HG03135 (cell line): ENCODE measurements at regions not wholly inside any gene's neighbourhood (a gene's known extent, or its start where the extent isn't known, plus 50 kb on each side); places are given as distances from the start of the nearest gene placed in this dataset.
"Not testable (repeated sequence)": the region's sequence is repeated elsewhere in the genome, so short reads cannot be mapped to it uniquely, and the experiment has no call there.

Experiments used
- ATAC-seq: cut with Tn5 transposase; IDR thresholded peaks from one replicate; pipeline ENCODE4 v1.9.1; 2021; ENCODE audit warnings: mild to moderate bottlenecking, moderate library complexity; ENCODE audit not compliant: unreplicated experiment

GRCh38 chr18:60209042-60209441 lies 163.5 kb downstream of the MC4R start:
- ATAC-seq: no peak

DNA sequence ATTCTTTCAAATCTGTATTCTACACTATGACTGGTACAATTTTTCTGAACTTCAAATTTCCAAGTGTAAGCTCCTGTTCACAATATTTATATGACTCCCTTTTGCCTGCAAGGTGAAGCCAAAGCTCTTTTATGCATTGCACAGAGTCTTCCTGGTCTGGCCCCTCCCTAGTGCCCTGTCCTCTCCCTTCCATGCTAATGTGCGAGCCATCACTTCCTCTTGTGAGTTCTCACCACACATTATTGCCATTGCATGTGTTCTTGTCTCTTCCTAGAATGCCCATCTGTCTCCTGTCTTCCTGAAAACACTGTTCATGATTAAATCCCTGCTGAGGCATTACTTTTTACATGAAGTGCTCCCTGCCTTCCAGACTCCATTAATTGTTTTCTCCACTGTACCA lies 169.9 kb downstream of the MC4R start:
- no peak for ATAC-seq

GRCh38 chr18:60200558-60200957 lies 172.0 kb downstream of the MC4R start:
- no peak for ATAC-seq

- ATAC-seq: no peak
Observed at GRCh38 chr18:60199505-60199904, 173.1 kb downstream of the MC4R start.

DNA sequence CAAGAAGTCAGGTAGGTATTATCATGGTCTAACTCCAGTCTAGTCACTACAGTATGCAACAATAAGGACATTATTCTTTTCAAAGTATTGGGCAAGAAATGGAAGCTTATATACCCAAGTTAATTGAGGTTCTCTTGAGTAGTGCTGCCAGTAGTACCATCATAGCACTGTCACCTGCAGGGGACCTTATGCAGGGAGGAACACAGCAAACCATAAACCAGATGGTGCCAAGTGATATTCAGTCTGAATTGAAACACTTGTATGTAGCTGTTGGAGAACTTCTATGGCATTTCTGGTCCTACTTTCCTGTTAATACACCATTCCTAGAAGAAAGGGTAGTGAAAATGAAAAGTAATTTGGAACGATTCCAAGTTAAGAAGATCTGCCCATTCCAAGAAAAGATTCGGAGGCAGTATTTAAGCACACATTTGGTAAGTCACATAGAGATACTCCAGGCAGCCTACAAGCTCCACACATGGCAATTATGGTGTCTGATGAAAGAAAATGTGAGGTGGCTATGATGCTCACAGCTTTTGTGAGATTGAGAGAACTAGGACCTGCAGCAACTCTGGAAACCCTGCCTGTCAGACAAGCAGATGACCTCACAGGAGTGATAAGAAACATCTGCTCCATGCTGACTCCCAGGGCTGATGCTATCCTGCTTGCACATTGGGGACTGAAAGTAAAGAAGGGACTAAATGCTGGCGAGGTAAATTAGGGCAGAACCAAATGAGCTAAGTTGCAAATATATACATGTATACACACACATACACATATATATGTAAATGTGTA lies 174.7 kb downstream of the MC4R start:
- no peak for ATAC-seq

DNA sequence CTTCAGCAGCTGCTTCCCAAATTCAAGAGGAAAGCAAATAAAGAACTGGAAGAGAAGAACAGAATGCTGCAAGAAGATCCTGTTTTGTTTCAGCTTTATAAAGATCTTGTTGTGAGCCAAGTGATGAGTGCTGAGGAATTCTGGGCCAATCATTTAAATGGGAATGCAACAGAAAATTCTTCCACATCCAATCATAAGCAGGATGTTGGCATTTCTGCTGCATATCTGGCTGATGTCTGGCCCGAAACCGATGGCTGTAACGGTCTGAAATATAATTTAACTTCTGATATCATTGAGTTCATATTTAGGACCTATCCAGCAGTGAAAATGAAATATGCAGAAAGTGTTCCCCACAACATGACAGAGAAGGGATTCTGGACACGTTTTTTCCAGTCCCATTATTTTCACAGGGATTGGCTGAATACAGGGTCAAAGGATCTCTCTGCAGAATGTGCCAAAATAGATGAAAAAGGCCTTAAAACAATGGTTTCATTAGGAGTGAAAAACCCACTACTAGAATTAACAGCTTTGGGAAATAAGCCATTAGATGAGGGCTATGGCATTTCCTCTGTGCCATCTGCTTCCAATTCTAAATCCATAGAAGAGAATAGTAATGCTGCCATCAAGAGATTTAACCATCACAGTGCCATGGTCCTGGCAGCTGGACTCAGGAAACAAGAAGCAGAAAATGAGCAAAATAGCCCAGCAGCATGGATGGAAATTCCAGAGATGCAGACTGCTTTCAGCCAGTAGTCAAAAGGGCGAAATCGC lies 175.6 kb downstream of the MC4R start:
- ATAC-seq: no peak

DNA sequence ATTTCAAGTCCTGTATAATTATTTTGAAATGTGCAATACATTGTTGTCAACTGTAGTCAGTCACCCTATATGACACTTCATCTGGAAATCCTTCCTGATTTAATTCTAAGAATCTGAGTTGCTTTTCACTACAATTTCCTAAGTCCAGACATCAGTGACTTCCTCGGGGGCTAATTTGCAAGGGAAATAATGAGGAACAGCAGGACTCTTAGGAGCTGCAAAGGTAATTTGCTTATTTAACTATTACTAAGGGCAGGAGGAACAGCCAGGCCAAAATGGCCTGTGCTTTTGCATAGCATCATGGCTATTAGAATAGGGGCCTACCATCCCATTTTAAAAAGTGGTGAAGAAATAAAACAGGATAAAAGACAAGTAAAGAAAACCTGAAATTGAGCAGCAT lies 178.8 kb downstream of the MC4R start:
- no peak for ATAC-seq

- no peak for ATAC-seq
Observed at GRCh38 chr18:60191926-60192325, 180.6 kb downstream of the MC4R start.

- no peak for ATAC-seq
Observed at GRCh38 chr18:60189856-60190255, 182.7 kb downstream of the MC4R start.

DNA sequence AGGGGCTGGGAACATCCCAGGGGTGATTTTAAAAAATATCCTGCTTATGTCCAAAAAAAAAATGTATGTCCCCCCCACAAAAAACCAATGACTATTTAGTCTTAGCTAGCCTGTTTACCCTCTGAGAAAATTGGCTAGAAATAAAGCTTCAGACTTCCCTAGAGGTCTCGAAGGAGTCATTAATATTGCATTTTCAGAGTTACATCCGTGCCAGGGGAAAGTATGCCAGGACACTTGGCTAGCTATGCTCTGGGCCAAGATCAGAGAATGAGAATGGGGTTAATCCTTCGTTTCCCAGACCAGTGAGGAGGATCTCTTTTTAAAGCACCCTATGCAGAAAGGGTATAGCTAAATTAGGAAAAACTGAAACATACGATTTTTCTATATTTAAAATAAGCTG lies 183.6 kb downstream of the MC4R start:
- no peak for ATAC-seq

GRCh38 chr18:60182223-60182622 lies 190.4 kb downstream of the MC4R start:
- ATAC-seq: no peak

DNA sequence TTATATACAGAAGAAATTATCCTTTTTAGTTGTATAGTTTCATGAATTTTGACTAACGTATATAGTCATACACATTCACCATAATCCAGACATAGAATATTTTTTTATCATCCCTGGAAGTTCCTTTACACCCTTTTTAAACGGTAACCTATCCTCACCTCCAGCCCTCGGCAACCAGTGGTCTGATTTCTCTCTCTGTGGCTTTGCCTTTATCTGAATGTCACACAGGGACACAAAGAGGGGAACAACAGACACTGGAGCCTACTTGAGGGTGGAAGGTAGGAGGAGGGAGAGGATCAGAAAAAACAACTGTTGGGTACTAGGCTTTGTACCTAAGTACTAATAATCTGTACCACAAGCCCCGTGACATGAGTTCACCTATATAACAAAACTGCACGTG lies 191.9 kb downstream of the MC4R start:
- no peak for ATAC-seq

GRCh38 chr18:60178224-60178623 lies 194.4 kb downstream of the MC4R start:
- not testable (repeated sequence) for ATAC-seq

GRCh38 chr18:60176259-60176658 lies 196.3 kb downstream of the MC4R start:
- no peak for ATAC-seq

DNA sequence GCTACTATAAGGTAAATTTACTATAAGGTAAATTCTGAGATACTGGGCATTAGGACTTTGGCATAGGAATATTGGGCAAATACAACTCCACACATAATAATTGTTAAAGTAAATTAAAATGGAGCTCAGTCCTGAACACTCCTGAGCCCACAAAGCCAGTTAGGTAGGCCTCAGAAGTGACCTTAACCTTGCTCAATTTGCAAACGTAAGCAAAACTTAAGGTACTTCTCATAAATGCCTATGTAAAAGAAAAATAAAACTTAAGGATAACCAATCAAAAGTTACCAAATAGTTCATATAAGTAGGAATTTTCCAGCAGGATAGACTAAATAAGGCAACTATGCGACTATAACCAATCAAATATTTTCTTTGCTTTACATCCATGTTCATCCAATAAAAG lies 197.7 kb downstream of the MC4R start:
- ATAC-seq: no peak

- ATAC-seq: no peak
Observed at GRCh38 chr18:60172030-60172429, 200.5 kb downstream of the MC4R start.

DNA sequence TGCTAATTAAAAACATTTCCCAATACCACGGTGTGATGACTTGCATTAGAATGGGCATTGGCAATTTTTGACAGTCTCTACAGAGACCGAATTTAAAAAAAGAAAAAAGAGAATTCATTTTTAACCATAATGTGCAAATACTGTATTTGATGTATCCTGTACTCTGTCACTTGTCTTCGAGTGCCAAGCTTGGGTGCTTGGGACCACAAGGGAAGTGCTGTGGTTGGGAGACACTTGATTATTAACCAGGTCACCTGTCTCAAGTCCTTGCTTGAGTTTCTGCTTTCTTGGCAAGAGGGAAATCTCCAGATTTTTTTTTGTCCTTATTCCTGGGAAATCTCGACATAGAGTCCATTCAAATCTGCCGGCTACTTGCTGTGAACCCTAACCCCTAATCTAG lies 209.0 kb downstream of the MC4R start:
- ATAC-seq: peak; percentile 91

GRCh38 chr18:60162388-60162787 lies 210.2 kb downstream of the MC4R start:
- ATAC-seq: no peak

GRCh38 chr18:60157810-60158209 lies 214.8 kb downstream of the MC4R start:
- no peak for ATAC-seq

- no peak for ATAC-seq
Observed at GRCh38 chr18:60153376-60153775, 219.2 kb downstream of the MC4R start.

DNA sequence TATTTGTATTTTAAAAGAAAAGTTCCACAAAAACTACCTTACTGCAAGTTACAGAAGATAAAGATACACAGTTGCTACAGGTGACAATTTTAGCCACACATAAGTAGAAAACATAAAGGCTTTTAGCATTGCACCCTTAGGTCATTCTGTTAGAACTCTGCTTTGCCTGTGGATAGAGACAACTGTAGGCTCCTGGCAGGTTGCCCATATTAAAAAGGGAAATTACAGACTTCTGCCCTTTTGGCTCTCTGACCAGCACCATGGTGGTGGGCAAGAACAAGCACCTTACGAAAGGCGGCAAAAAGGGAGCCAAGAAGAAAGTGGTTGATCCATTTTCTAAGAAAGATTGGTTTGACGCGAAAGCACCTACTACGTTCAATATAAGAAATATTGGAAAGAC lies 223.3 kb downstream of the MC4R start:
- no peak for ATAC-seq

- ATAC-seq: peak; percentile 43
Observed at GRCh38 chr18:60147323-60147722, 225.3 kb downstream of the MC4R start.
